Karpas-422 (cell line): ENCODE measurements at regions not wholly inside any gene's neighbourhood (a gene's known extent, or its start where the extent isn't known, plus 50 kb on each side); places are given as distances from the start of the nearest gene placed in this dataset.

ENCODE experiments used
- DNase-seq: peaks from one replicate; pipeline ENCODE4 v3.0.0-alpha.2; 2015
- H2AFZ ChIP-seq: fragments of 200-600 bp; sonication (generic); 2 replicates; pipeline ENCODE4 v1.6.1; 2014; ENCODE audit warnings: antibody characterized with exemption, low read length, mixed read lengths
- H3K27ac ChIP-seq: fragments of 200-600 bp; sonication (generic); 2 replicates; pipeline ENCODE4 v1.5.1; 2014; ENCODE audit warnings: mild to moderate bottlenecking, low read length, moderate library complexity
- H3K27me3 ChIP-seq: fragments of 200-600 bp; sonication (generic); 2 replicates; pipeline ENCODE4 v1.6.1; 2014; ENCODE audit warnings: low read length, mixed read lengths
- H3K36me3 ChIP-seq: fragments of 200-600 bp; sonication (generic); 2 replicates; pipeline ENCODE4 v1.6.1; 2014; ENCODE audit warnings: low read length, mixed read lengths; ENCODE audit not compliant: insufficient read depth
- H3K4me1 ChIP-seq: fragments of 200-600 bp; sonication (generic); 2 replicates; pipeline ENCODE4 v1.6.1; 2014; ENCODE audit warnings: mild to moderate bottlenecking, low read length, mixed read lengths
- H3K4me2 ChIP-seq: fragments of 200-600 bp; sonication (generic); 2 replicates; pipeline ENCODE4 v1.6.1; 2014; ENCODE audit warnings: low read length, low read depth, mild to moderate bottlenecking; ENCODE audit not compliant: poor library complexity, severe bottlenecking
- H3K4me3 ChIP-seq: fragments of 200-600 bp; sonication (generic); 2 replicates; pipeline ENCODE4 v1.5.1; 2014; ENCODE audit warnings: mild to moderate bottlenecking, antibody characterized with exemption, low read length, mixed read lengths
- H3K79me2 ChIP-seq: fragments of 200-600 bp; sonication (generic); 2 replicates; pipeline ENCODE4 v1.6.1; 2014; ENCODE audit warnings: mild to moderate bottlenecking, low read length, mixed read lengths
- H3K9ac ChIP-seq: fragments of 200-600 bp; sonication (generic); 2 replicates; pipeline ENCODE4 v1.6.0; 2014; ENCODE audit warnings: low read length
- H3K9me2 ChIP-seq: fragments of 200-600 bp; sonication (generic), shearing (Covaris generic); replicated peaks from 2 replicates; pipeline ENCODE4 v1.6.0; 2014; ENCODE audit warnings: mild to moderate bottlenecking, low read length, moderate library complexity; ENCODE audit not compliant: insufficient read depth
- H3K9me3 ChIP-seq: fragments of 300-700, 200-600 bp; sonication (generic); 2 replicates; pipeline ENCODE4 v1.6.1; 2014; ENCODE audit warnings: low read length, mixed read lengths
- H4K20me1 ChIP-seq: fragments of 200-600 bp; sonication (generic); 2 replicates; pipeline ENCODE4 v1.6.1; 2014; ENCODE audit warnings: mild to moderate bottlenecking, antibody characterized with exemption, low read length, low read depth; ENCODE audit not compliant: insufficient read depth

DNA sequence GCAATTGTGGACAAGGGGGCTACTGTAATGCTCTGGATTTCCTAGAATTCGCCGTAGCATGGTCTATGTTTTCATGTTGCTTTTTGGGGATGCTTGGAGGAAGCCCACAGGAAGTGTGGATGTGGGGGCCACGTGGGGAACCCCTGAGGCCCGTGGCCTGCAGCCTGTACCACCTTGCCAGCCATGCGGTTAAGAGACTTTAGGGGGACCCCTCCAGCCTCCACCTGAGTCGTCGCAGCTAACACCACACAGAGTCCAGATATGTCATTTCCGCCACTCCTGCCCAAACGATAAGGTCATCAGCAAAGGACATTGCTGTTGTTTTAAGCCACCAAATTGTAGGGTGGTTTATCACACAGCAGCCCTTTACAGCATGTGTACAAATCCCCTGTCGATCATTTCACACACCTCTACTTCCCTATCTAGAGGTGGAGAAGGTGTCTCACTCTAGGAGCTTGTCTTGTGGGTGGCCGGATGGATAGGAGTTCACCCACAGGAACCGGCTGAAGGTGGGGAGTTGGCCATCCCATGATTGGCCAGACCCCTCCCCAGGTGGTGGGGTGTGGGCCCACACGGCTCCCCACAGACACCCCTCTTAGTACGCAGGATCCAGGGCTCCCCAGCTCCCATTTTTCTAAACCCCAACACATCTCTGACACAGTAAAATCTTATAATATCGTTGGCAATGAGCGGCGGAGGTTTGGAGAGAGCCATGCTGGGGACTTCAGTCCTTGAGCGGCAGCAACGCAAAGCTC lies 226.7 kb downstream of the TEX29 start:
- Histone ChIP-seq H3K9me2 (no peaks in the 10 kb centered on the region), H3K36me3 (no peaks in the 10 kb centered on the region), H2AFZ (no peak overlapping the region), H3K9me3 (no peaks in the 10 kb centered on the region), H3K27me3 (no peaks in the 10 kb centered on the region), H3K4me1 (no peaks in the 10 kb centered on the region), H4K20me1 (no peaks in the 10 kb centered on the region), H3K79me2 (no peaks in the 10 kb centered on the region), H3K4me3 (no peak overlapping the region), H3K9ac (no peak overlapping the region), H3K27ac (no peak overlapping the region), H3K4me2 (no peak overlapping the region)
- no peak for DNase-seq

DNA sequence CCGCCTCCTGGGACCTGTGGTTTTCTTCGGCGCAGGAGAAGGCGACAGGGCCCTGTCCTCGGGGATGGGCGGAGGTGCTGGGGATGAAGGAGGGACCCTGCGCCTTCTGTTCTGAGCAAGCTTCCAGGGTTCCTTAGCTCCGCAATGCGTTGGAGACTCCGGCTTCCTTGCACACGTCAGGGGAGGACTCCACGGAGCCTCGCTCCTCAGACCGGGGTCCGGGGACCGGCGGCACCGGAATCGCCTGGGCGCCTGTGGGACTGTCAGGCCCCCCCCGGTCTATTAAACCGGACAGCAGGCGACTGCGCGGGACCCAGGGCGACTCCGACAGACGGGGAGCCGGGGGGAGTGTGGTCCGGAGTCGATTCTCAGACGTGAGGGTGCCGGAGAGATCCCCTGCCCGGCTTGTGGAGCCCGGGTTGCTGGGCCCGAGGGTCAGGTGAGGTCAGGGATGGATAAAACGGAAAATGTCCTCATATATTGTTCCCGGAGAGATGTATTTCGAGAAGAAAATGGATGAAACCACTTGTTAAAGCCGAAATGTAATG lies 227.4 kb downstream of the TEX29 start:
- Histone ChIP-seq H4K20me1 (no peaks in the 10 kb centered on the region), H3K27me3 (no peaks in the 10 kb centered on the region), H3K79me2 (no peaks in the 10 kb centered on the region), H3K9me2 (no peaks in the 10 kb centered on the region), H3K27ac (no peak overlapping the region), H3K9ac (no peak overlapping the region), H3K4me1 (no peaks in the 10 kb centered on the region), H3K4me3 (no peak overlapping the region), H3K4me2 (no peak overlapping the region), H3K36me3 (no peaks in the 10 kb centered on the region), H2AFZ (no peak overlapping the region), H3K9me3 (no peaks in the 10 kb centered on the region)
- DNase-seq = no peak

- Histone ChIP-seq H2AFZ (no peak overlapping the region), H3K9me2 (no peaks in the 10 kb centered on the region), H3K4me3 (no peak overlapping the region), H3K27me3 (no peaks in the 10 kb centered on the region), H3K36me3 (no peaks in the 10 kb centered on the region), H4K20me1 (no peaks in the 10 kb centered on the region), H3K4me2 (no peak overlapping the region), H3K27ac (no peak overlapping the region), H3K9me3 (no peaks in the 10 kb centered on the region), H3K9ac (no peak overlapping the region), H3K79me2 (no peaks in the 10 kb centered on the region), H3K4me1 (no peaks in the 10 kb centered on the region)
- DNase-seq = no peak
Observed at GRCh38 chr13:111548301-111548700, 227.9 kb downstream of the TEX29 start.

DNA sequence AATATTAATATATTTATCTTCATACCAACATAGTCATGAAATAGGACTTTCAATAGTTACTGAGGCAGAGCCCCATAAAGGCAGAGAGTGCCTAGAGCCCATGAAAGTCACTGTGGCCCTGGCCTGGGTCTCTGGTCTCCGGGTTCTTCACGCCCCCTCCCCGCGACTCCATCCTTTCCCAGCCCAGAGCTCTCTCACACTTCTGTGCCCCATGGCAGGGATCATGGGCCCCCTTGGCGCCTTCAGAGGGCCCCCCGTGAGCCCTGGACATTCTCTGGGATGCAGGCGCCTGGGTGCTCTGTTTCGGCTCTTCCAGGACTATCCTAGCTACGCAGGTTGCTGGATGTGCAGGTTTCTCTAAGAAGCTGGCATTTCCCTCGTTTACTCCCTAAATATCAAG lies 228.4 kb downstream of the TEX29 start:
- Histone ChIP-seq H3K9ac (no peak overlapping the region), H3K9me2 (no peaks in the 10 kb centered on the region), H4K20me1 (no peaks in the 10 kb centered on the region), H3K79me2 (no peaks in the 10 kb centered on the region), H3K36me3 (no peaks in the 10 kb centered on the region), H3K4me2 (no peak overlapping the region), H3K4me3 (no peak overlapping the region), H3K9me3 (no peaks in the 10 kb centered on the region), H3K27ac (no peak overlapping the region), H3K27me3 (no peaks in the 10 kb centered on the region), H2AFZ (no peak overlapping the region), H3K4me1 (no peaks in the 10 kb centered on the region)
- no peak for DNase-seq

DNA sequence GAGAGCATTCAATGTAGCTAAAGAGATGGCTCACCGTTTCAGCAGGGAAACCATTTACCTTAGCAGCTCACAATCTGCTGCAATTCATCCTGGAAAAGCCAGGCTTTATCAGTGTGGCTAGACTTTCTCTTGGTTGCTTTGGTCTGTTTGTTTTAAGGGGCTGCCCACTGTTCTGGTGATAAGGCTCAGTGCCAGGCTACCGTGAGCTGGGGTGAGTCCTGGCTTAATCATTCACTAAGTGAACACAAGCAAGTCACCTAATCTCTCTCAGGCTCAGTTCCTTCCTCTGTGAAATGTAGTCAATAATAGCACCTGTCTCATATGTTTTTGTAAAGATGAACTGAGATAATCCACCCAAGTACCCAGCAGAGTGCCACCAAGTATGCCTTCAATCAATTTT lies 229.0 kb downstream of the TEX29 start:
- Histone ChIP-seq H3K4me1 (no peaks in the 10 kb centered on the region), H4K20me1 (no peaks in the 10 kb centered on the region)

DNA sequence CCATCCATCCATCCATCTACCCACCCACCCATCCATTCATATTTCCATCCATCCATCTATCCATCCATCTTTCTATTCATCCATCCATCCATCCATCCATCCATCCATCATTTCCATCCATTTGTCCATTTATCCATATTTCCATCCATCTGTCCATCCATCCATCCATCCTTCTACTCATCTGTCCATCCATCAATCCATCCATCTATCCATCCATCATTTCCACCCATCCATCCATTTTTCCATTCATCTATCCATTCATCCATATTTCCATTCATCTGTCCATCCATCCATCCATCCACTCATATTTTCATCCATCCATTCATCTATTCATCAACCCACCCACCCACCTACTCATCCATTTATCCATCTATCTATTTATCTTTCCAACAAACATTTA lies 229.6 kb downstream of the TEX29 start:
- Histone ChIP-seq H3K4me1 (no peaks in the 10 kb centered on the region), H2AFZ (no peak overlapping the region), H4K20me1 (no peaks in the 10 kb centered on the region), H3K36me3 (no peaks in the 10 kb centered on the region), H3K9ac (no peak overlapping the region), H3K9me3 (no peaks in the 10 kb centered on the region), H3K27me3 (no peaks in the 10 kb centered on the region), H3K27ac (no peak overlapping the region), H3K4me2 (no peak overlapping the region), H3K9me2 (no peaks in the 10 kb centered on the region), H3K79me2 (no peaks in the 10 kb centered on the region), H3K4me3 (no peak overlapping the region)
- no peak for DNase-seq

More for the DNA sequence above, 229.0 kb downstream of the TEX29 start:
- no peaks in the 10 kb centered on the region for H3K36me3 ChIP-seq
- DNase-seq = no peak
- H3K4me2 ChIP-seq = no peak overlapping the region
- no peak overlapping the region for H2AFZ ChIP-seq
- no peak overlapping the region for H3K9ac ChIP-seq
- H3K27me3 ChIP-seq = no peaks in the 10 kb centered on the region
- H3K9me2 ChIP-seq = no peaks in the 10 kb centered on the region
- no peaks in the 10 kb centered on the region for H3K79me2 ChIP-seq
- H3K9me3 ChIP-seq = no peaks in the 10 kb centered on the region
- H3K27ac ChIP-seq = no peak overlapping the region
- no peak overlapping the region for H3K4me3 ChIP-seq

DNA sequence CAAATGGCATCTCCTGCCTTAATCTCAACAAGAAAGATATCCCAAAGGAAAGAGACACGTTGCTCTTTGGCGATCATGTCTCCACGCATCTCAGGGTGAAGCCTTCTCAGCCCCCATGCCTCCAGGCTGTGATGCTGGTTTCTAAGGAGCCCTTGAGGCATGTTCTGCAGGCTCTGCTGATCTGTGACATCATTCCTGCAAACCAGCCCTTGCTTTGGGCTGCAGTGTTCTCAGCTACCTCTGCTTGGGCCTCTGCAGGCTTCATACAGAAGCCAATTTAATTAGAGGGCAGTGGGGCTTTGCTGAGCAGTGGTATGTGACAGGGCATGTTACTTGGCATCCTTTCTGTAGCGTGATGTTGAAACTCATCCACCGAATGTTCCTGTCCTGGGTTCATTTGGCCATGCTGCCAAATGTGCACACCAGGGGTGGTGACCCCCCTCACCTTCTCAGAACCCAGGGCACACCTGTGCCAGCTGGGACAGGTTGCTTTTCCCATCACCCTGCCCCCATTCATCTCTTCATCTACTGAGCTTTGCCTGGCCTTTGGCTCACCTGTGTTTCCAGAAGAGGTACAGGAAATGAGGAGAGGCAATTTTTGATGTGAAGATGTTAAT lies 230.9 kb downstream of the TEX29 start:
- Histone ChIP-seq H3K79me2 (no peaks in the 10 kb centered on the region), H3K4me3 (no peak overlapping the region), H2AFZ (no peak overlapping the region), H3K27me3 (no peaks in the 10 kb centered on the region), H3K4me2 (no peak overlapping the region), H4K20me1 (no peaks in the 10 kb centered on the region), H3K9ac (no peak overlapping the region), H3K36me3 (no peaks in the 10 kb centered on the region), H3K9me2 (no peaks in the 10 kb centered on the region), H3K9me3 (no peaks in the 10 kb centered on the region), H3K4me1 (no peaks in the 10 kb centered on the region), H3K27ac (no peak overlapping the region)
- DNase-seq = no peak

- no peaks in the 10 kb centered on the region for H3K79me2 ChIP-seq
- no peaks in the 10 kb centered on the region for H3K36me3 ChIP-seq
- no peak overlapping the region for H3K27ac ChIP-seq
- H3K4me1 ChIP-seq = no peaks in the 10 kb centered on the region
- H3K4me2 ChIP-seq = no peak overlapping the region
- no peak overlapping the region for H3K4me3 ChIP-seq
- H2AFZ ChIP-seq = no peak overlapping the region
- no peaks in the 10 kb centered on the region for H3K9me2 ChIP-seq
- DNase-seq = no peak
- H3K27me3 ChIP-seq = no peaks in the 10 kb centered on the region
- no peak overlapping the region for H3K9ac ChIP-seq
- no peaks in the 10 kb centered on the region for H3K9me3 ChIP-seq
- no peaks in the 10 kb centered on the region for H4K20me1 ChIP-seq
Observed at GRCh38 chr13:111552891-111553655, 232.6 kb downstream of the TEX29 start.
